ENCODE measurements at regions not wholly inside any gene's neighbourhood (a gene's known extent, or its start where the extent isn't known, plus 50 kb on each side); places are given as distances from the start of the nearest gene placed in this dataset.

DNA sequence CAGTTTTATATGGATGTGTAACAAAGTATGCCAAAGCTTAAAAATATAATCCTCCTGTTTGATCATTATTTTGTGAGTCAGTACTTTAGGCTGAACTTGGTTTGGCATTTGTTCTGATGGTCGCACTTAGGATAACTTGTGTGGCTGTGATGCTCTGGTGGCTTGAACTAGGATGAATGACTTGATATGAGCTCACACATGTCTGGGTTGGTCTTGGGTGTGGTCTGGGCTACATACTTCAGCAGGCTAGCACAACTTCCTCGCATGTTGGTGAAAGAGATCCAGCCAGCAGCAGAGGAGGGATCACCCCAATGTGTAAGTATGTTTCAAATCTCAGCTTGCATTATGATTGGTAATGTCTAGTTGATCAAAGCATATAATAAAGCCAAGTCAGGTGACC is 969.1 kb upstream of the PCDH9 start:
- no peak for TF ChIP-seq EGR1 (IDR thresholded peaks at IDR 0.05)
- TF ChIP-seq, protein P1, sequence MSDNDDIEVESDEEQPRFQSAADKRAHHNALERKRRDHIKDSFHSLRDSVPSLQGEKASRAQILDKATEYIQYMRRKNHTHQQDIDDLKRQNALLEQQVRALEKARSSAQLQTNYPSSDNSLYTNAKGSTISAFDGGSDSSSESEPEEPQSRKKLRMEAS (IDR thresholded peaks at IDR 0.05), result no peak
- no peak for TF ChIP-seq TEAD4 (IDR thresholded peaks at IDR 0.05)
- TF ChIP-seq REST (IDR thresholded peaks at IDR 0.05; ENCODE audit: low read depth), result no peak
- TF ChIP-seq NFIC (IDR thresholded peaks at IDR 0.05), result no peak
- no peak for TF ChIP-seq CEBPB (IDR thresholded peaks at IDR 0.05)
- TF ChIP-seq USF1 (IDR thresholded peaks at IDR 0.05), result no peak
- TF ChIP-seq ZBTB7A (IDR thresholded peaks at IDR 0.05; ENCODE audit: low read depth), result no peak
- no peak for TF ChIP-seq TCF12 (IDR thresholded peaks at IDR 0.05; ENCODE audit: low read depth)
- no peak for TF ChIP-seq CREB1 (IDR thresholded peaks at IDR 0.05; ENCODE audit: low read depth)
- no peak for TF ChIP-seq TAF1 (IDR thresholded peaks at IDR 0.05; ENCODE audit: low read depth)

GRCh38 chr13:68190818-68191217 is 960.7 kb upstream of the PCDH9 start:
- TF ChIP-seq CREB1 (IDR thresholded peaks at IDR 0.05; ENCODE audit: low read depth), result no peak
- TF ChIP-seq EP300 (IDR thresholded peaks at IDR 0.05; ENCODE audit: borderline replicate concordance), result no peak
- TF ChIP-seq, protein P1 (IDR thresholded peaks at IDR 0.05), result no peak
- no peak for TF ChIP-seq CEBPB (IDR thresholded peaks at IDR 0.05)
- no peak for TF ChIP-seq TEAD4 (IDR thresholded peaks at IDR 0.05)
- no peak for TF ChIP-seq ZBTB7A (IDR thresholded peaks at IDR 0.05; ENCODE audit: low read depth)
- no peak for TF ChIP-seq TCF12 (IDR thresholded peaks at IDR 0.05; ENCODE audit: low read depth)
- no peak for TF ChIP-seq EGR1 (IDR thresholded peaks at IDR 0.05)
- no peak for TF ChIP-seq REST (IDR thresholded peaks at IDR 0.05; ENCODE audit: low read depth)
- TF ChIP-seq YY1 (IDR thresholded peaks at IDR 0.05; ENCODE audit: low read depth), result no peak
- no peak for TF ChIP-seq USF1 (IDR thresholded peaks at IDR 0.05)

- no peak for TF ChIP-seq EGR1 (IDR thresholded peaks at IDR 0.05)
- no peak for TF ChIP-seq YY1 (IDR thresholded peaks at IDR 0.05; ENCODE audit: low read depth)
- TF ChIP-seq, protein P1 (IDR thresholded peaks at IDR 0.05), result no peak
- TF ChIP-seq RAD21 (IDR thresholded peaks at IDR 0.05; ENCODE audit: low read depth), result no peak
- TF ChIP-seq ZBTB7A (IDR thresholded peaks at IDR 0.05; ENCODE audit: low read depth), result no peak
- no peak for TF ChIP-seq NFIC (IDR thresholded peaks at IDR 0.05)
- no peak for TF ChIP-seq TEAD4 (IDR thresholded peaks at IDR 0.05)
- TF ChIP-seq EP300 (IDR thresholded peaks at IDR 0.05; ENCODE audit: borderline replicate concordance), result no peak
- TF ChIP-seq CREB1 (IDR thresholded peaks at IDR 0.05; ENCODE audit: low read depth), result no peak
- TF ChIP-seq USF1 (IDR thresholded peaks at IDR 0.05), result no peak
- no peak for TF ChIP-seq REST (IDR thresholded peaks at IDR 0.05; ENCODE audit: low read depth)
- no peak for TF ChIP-seq TCF12 (IDR thresholded peaks at IDR 0.05; ENCODE audit: low read depth)
- TF ChIP-seq FOXM1 (IDR thresholded peaks at IDR 0.05; ENCODE audit: borderline replicate concordance, low read depth), result no peak
- no peak for TF ChIP-seq CEBPB (IDR thresholded peaks at IDR 0.05)
- no peak for TF ChIP-seq TAF1 (IDR thresholded peaks at IDR 0.05; ENCODE audit: low read depth)
Observed at GRCh38 chr13:68185444-68186141, 955.5 kb upstream of the PCDH9 start.

DNA sequence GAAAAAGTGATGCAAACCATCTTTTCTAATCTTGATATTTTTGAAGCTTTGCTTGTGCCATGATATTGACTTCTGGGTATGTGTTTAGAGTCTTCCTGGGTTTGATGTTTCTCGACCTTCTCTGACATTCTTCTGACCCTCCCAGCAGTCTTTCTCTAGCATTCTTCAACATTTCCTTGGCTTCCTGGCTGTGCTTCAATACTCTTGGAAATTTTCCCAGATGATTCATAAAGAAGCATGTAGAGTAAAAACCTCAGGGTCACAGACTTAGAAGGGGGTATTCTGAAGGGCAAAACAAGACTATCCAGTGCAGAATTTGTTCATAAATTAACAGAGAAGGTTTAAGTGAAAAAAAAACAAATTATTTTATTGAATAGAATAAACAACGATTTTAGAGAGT is 946.3 kb upstream of the PCDH9 start:
- TF ChIP-seq CEBPB (IDR thresholded peaks at IDR 0.05) (no peak), NFIC (IDR thresholded peaks at IDR 0.05) (peak; percentile 88), RAD21 (IDR thresholded peaks at IDR 0.05; ENCODE audit: low read depth) (no peak), ZBTB7A (IDR thresholded peaks at IDR 0.05; ENCODE audit: low read depth) (no peak), FOXM1 (IDR thresholded peaks at IDR 0.05; ENCODE audit: borderline replicate concordance, low read depth) (peak; percentile 49; the same call in 1 of the 2 replicates), YY1 (IDR thresholded peaks at IDR 0.05; ENCODE audit: low read depth) (no peak), EP300 (IDR thresholded peaks at IDR 0.05; ENCODE audit: borderline replicate concordance) (peak; percentile 48; the same call in 1 of the 2 replicates), TEAD4 (IDR thresholded peaks at IDR 0.05) (peak; percentile 74)
